ENCODE measurements at regions not wholly inside any gene's neighbourhood (a gene's known extent, or its start where the extent isn't known, plus 50 kb on each side); places are given as distances from the start of the nearest gene placed in this dataset.

GRCh38 chr13:85373322-85373721 is 425.9 kb downstream of the SLITRK6 start:
- no peak for DNase-seq

- DNase-seq = no peak
These were observed 428.0 kb downstream of the SLITRK6 start for GRCh38 chr13:85371254-85371653.

DNA sequence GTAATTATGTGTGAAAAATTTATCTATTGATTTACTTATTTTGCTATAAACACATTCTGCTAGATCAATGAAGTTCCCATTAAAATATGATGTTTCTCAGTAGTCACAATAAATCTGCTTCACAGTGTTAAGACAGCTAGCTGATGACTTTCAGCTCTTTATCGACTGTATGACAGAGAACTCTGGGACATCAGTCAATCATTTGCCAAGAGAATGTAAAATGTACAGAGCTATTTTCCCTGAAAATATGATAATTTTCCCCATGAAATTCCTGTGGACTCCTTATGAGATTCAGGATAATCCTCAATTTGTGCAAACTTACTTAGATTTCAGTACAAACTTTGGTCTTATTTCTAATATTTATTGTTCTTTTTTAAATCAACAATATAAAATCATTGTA is 430.5 kb downstream of the SLITRK6 start:
- no peak for DNase-seq

DNA sequence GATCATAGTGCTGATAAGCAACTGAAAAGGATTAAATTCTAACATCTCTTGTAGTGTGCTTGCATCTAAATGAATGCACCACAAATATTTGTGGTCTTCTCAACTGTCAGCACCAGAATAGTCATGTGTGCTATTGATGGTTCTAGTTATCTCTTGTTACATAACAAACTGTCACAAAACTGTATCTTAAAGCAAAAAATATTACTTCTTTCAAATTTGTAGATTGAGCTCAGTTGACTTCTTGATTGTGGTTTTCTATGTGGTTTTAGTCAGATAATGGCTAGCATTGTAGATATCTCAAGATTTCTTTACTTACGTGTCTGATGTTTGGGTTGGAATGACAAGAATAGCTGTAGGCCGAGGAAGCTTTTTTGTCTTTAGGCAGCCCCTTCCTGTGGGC is 431.3 kb downstream of the SLITRK6 start:
- DNase-seq = no peak

GRCh38 chr13:85366759-85367417 is 432.3 kb downstream of the SLITRK6 start:
- DNase-seq = no peak

GRCh38 chr13:85363504-85363903 is 435.7 kb downstream of the SLITRK6 start:
- DNase-seq = no peak

- no peak for DNase-seq
These were observed 436.2 kb downstream of the SLITRK6 start for GRCh38 chr13:85362980-85363379.

GRCh38 chr13:85347251-85347650 is 452.0 kb downstream of the SLITRK6 start:
- no peak for DNase-seq

GRCh38 chr13:85334187-85334586 is 465.0 kb downstream of the SLITRK6 start:
- no peak for DNase-seq

DNA sequence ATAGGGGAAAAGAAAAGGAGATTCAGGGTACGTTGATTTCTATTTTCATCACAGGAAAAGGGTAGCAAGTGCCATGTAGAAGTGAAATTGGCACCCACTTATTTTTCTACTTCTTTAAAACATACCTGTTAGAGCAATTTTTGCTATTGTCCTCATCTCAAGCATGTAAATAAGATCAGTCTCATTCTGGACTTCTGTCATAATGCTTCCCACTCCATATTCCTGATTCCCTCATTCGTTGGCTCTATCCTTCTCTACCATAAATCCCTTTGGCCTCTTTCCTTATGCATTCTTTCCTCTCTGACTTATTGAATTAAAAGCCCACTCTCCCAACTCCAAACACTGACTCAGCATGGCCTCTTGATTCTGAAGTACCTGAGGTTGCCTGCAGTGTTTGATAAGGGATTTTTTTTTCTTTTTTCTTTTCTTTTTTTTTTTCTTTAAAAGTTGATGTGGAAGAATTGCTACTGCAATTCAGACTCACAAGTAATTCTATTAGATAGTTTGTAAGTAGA is 465.7 kb downstream of the SLITRK6 start:
- DNase-seq = no peak

DNA sequence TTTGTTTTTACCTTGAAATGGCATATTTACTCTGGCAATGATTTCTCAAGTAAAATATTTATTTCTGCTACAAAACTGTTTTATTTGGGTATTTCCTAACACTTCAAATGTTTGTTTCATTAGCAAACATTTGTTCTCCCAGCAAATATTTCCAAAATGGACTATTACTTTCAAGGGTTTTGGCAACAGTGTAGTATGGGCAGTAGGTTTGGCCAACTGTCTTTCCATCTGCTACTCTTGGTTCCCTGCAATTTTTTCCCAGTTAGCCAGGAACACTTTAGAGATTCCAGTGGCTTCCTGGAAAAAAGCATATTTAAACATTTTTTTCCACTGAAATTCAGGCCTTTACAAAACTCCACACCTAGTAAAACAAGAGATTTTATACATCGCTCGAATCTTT is 466.6 kb downstream of the SLITRK6 start:
- no peak for DNase-seq

- no peak for DNase-seq
These were observed 477.5 kb downstream of the SLITRK6 start for GRCh38 chr13:85321734-85322133.

DNA sequence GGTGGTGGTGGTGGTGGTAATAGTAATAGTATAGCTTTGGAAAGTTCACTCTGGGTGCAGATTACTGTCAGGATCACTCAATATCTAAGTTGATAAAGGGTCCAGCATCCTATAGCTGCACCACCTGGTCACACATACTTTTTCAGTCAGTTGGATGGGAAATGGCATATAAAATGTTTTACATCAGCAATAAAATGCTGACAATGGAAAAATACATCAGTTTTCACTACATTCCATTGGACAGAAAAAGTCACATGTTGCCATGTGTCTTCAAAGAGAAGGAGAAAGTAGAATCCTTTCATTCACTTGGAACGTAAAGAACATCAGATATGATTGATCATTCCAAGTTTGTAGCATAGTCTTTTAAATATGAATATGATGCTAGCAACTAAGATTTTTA is 481.4 kb downstream of the SLITRK6 start:
- no peak for DNase-seq

DNA sequence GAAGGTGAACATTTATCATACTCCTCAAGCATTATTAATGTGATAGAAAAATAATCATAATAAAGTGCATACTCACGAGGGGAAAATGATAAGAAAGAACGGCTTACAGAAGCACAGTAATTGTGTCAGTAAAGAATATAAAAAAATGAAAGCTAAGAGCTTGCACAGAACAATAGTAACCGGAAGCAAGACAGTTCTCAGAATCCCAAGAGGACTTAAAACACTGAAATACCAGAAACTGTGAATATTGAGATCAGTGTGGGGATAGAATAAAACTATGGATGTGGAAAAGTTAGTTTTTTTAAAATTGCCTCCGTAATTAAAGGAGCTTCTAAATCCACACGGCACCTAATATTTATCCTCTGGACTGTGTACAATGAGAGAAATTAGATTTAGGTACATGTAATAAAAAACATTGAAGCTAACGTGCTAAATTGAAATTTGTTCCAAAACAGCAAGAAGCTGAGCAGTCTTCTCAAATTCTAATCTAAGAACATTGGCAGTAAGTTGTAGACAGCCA is 482.7 kb downstream of the SLITRK6 start:
- DNase-seq = no peak

DNA sequence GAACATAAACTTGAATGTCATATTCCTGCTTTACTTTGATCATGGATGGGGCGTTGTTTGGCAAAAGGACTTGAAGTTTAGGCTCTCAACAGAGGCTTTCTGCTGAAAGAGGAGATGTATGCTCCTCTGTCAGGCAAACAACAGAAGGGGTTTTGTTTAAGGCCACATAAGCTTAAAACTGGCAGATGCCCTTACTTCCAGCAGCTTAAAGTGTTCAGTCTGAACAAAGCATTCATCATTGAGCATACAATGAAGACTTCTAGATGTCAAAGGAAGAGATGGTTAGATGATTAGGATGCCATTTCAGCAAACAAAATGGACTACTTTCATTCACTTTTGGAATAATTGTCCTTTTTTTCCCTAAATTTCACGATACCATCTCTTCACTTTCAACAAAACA is 484.5 kb downstream of the SLITRK6 start:
- DNase-seq = no peak

- no peak for DNase-seq
These were observed 485.3 kb downstream of the SLITRK6 start for GRCh38 chr13:85313761-85314503.

GRCh38 chr13:85312071-85312470 is 487.1 kb downstream of the SLITRK6 start:
- no peak for DNase-seq

- DNase-seq = no peak
These were observed 495.6 kb downstream of the SLITRK6 start for GRCh38 chr13:85303630-85304029.

GRCh38 chr13:85298387-85298924 is 500.8 kb downstream of the SLITRK6 start:
- DNase-seq = no peak

DNA sequence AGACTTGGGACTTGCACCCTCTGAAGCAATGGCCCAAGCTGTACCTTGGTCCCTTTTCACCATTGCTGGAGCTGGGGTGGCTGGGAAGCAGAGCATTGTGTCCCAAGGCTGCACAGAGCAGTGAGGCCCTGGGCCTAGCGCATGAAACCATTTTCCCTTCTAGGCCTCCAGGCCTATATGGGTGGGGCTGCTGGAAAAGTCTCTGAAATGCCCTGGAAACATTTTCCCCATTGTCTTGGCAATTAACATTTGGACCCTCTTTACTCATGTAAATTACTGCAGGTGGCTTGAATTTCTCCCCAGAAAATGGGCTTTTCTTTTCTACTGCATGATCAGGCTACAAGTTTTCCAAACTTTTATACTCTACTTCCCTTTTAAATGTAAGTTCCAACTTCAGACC is 510.5 kb downstream of the SLITRK6 start:
- no peak for DNase-seq

- DNase-seq = no peak
These were observed 511.7 kb downstream of the SLITRK6 start for GRCh38 chr13:85287528-85287927.

DNA sequence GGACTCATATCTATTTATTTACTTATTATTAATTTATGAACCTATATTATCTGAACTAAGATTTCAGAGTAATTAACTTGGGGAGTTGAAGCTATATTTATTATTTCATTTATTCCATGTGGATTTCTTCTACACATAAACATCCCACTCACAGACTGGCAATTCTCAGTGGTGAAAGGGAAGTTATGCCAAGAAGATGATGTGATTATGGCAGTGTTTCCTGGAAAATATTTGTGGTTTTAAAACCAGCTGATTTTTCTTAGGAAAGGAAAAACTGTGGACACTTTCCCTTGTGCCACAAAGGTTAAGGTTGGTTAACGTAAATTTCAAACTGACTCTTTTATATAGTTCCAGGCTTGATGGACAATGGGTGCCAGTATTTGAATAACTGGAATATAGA is 513.1 kb downstream of the SLITRK6 start:
- DNase-seq = no peak

DNA sequence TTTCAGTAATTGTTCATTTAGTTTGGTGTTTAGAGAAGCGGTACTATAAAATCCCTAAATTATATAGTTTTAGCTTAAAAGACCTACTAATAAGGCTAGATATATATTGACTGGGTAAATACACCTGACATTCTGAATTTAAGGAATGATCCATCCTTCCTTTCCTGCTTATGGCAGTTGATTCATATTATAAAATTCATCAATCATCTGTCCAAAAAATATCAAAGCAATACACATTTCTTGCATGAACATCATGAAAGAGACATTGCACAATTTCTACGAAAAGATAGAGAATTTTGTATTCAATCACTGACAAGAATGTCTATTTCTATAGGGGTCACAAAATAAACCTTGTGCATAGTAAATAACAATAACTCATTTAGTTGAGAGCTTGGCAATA is 514.9 kb downstream of the SLITRK6 start:
- DNase-seq = no peak

- no peak for DNase-seq
These were observed 515.8 kb downstream of the SLITRK6 start for GRCh38 chr13:85283408-85283807.

All from central memory CD4-positive, alpha-beta T cell (primary cell).